Right kidney (tissue), 1 donor: ENCODE measurements at regions not wholly inside any gene's neighbourhood (a gene's known extent, or its start where the extent isn't known, plus 50 kb on each side); places are given as distances from the start of the nearest gene placed in this dataset.

Source experiments
- DNase-seq: peaks from one replicate; pipeline ENCODE4 v3.0.0-alpha.2; 2016

DNA sequence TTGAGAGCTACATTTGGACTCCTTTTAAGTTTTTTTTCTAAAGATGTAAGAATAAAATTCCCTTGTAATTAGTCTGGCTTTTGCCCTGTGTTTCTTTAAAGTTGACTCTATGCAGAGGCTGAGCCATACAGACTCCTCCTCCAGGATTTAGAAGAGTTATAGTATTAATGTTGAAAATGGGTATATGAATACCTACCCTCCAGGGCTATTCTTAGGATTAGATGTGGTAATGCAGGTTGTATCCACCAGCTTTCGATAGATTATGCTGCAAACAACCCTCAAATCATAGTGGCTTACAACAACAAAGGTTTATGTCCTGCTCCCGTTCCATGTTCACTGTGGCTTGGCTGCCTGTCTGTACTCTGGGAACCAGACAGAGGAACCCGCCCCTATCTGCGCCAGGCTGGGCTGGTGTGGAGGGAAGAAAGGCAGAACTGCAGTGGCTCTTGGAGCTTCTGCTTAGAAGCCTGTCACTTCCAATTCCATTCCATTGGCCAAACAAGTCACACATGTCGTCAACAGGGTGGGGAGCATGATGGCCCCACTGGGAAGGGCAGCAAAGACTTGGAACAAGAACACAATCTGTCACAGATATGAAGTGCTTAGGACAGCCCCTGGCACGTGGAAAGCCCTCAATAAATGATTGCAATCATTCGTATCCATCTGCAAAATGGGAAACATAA is 290.8 kb downstream of the FOXO1 start:
- no peak for DNase-seq

DNA sequence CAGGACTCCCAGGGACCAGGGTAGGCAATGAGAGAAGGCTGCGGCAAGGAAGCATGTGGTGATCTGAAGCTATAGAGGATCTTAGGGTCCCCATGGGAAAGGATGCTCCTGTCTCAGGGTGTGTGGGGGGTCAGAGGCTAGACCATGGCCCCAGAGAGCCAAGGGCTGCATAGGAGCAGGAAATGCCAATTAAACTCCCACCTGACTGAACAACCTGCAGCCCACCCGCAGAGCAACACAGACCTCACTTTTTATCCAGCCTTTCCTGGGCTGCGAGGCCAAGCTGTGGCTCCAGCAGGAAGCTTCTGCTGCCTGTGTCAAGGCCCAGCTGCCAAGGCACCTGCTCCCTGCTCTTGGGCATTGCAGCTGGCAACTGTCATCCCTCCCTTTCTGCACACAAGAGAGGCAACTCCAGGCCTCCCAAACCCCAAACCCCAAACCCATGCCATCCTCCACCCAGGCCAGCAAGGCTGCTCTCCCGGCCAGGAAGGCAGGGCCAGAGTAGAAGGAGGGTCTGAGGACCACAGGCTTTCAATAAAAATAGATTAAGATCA is 290.1 kb downstream of the FOXO1 start:
- DNase-seq: no peak

DNA sequence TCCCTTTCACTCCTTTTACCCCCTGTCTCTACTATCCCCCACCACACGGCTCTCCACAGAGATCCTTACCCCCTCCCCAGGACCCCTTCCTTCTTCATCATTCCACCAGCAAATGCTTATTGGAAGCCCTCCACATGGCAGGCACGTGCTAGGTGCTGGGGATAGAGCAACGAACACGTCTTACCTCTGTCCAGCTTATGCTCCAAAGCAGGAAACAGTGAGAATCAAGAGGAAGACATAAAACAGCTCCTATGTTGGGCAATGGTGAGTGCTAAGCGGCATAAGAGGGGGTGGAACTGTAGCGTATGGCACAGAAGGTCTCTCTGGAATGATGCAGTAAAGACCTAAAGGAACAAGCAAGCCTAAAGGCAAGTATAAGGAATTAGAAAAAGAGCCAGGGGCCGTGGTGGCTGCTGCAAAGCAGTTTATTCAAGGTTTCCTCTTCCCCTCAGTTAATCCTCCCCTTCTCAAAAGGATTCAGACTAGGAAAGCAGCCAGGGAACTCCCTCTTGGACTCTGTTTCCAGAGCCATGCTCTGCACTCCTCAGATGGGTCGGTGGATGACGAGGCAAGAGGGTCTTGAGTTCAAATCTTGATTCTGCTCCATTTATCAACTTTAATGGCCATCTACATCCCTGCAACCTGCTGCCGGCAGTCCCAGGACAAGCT is 289.4 kb downstream of the FOXO1 start:
- DNase-seq: no peak

DNA sequence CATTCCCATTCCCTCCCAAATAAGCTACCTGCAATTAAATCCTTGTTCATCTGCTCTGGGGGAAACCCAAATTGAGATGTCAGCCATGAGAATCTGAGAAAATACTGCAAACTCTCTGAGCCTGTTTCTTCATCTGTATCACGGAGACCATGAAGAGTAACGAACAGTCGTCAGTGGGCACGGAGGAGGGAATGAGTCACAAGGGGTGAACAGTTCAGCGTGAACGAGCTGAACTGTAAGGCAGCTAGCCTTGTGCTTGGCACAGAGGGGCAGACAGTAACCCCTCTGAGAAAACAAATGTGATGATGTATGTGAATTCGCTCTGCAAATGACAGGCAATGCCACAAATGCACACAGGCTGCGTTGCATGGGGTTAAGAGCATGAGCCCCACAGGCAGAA is 288.7 kb downstream of the FOXO1 start:
- DNase-seq: no peak

DNA sequence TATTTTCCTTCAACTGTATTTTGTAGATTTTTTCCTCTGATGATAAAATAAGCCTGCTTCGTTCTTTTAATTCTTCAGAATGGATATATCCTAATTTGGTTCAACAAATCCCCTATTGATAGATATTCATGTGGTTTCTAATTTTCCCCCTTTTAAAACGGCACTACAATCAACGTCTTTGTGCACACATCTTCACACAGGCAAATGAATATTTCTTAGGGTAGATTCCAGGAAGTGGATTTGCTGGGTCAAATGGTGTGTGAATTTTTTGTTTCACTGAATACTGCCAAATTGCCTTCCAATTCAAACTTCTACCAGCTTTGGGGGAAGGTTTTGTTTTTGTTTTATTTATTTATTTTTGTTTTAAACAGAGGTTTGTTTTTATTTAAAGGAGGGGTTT is 287.2 kb downstream of the FOXO1 start:
- no peak for DNase-seq

DNA sequence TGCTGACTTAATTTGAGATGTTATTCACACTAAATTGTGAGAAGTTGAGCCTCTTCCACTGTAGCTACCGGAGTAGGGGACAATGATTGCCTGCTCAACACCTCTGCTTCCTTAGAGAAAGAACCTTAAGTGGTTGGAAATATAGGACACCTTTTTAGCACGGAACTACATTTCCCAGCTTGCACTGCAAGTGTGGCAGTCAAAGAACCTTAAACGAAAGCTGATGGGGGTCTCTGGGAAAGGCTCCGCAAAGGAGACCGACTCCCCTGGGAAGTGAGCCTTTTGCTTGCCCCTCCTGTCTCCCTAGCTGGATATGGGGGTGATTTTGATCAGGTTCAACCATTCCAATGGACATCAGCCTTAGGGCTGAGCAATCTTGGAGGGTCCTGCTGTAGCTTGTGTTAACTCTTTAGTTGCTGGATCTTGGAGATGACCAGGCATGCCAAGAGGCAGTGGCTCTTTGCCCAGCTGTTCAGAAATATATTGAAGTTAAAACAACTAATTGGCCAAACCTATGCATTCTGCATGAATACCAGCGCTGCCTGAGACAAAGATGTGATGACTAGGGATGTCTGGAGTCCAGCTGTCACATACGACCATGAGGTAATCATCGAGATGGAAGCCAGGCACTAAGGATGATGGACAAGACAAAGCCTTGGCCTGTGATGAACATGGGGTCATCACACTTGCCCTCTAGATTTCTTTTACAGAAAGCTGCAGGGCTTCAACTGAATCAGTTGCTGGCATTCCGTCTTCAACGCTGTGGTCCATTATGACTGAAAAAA is 286.5 kb downstream of the FOXO1 start:
- no peak for DNase-seq

DNA sequence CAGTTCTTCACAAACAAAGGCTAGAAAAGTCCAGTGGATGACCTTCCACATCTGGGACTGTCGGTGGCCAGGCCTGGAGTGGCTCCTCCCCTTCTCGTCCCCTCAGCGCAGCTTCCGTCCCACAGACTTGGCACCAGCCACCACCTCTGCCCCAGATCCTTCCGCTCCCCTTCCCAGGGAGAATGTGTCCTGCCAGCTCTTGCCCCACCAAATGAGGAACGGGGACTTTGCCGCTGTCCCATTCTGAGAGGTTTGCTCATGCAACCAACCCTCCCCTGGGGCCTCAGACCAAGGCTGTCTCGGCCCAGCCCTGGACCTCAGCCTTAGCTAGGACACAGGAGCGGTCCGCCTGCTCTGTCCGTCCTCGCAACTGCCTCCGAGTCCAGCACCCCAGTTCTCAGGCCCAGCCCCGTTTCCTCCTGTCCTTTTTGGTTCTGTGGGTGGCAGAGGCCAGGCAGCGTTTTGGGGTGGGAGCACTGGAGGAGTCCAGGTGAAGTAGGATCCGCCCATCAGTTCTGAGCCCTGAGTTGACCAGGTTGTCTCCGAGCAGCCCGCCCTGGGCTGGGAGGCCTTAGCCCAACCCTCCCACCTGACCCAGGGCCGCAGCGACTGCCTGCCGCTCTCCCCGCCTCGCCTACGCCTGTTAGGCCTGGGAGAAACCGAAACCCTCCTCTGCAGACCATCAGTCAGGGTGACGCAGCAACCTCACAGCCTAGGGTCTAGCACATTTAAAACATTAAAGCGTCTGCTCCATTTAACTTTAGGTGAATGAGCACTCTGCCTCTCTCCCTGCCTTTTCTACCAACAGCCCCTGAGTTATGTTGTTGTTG is 284.3 kb downstream of the FOXO1 start:
- DNase-seq: no peak

DNA sequence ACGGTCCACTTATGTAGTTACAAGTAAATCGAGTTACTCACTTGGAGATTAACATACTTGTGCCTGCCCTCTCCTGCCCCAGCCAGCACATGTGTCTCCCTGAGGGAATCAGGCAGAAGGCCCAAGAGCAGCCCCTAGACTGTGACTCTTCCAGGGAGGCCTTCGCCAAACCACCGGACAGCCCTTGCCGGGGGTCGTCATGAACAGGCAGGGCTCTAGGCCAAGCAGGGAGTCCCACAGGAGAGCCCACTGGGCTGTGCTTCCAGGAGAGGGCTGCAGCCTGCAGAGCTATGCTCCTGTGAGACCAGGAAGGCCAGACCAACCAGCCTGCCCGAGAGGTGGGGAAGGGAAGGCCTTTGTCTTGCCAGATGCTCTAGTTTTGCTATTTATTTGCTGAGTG is 283.3 kb downstream of the FOXO1 start:
- no peak for DNase-seq

DNA sequence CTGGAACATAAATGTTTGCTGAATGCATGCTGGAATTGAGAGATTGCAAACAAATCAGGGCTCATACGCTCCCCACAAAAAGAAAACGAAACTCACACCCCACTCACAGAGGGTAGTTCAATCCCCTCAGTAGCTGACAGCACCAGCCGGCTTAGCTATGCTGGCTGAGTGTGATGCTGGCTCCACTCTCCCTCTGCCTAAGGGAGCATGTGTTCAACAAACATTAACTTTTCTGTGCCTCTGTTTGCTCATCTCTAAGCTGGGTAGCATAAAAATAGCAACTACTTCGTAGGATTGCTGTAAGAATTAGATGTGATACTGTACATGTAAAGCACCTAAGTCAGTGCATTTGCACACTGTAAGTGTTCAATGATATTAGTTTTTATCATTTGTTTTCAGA is 282.6 kb downstream of the FOXO1 start:
- DNase-seq: no peak

DNA sequence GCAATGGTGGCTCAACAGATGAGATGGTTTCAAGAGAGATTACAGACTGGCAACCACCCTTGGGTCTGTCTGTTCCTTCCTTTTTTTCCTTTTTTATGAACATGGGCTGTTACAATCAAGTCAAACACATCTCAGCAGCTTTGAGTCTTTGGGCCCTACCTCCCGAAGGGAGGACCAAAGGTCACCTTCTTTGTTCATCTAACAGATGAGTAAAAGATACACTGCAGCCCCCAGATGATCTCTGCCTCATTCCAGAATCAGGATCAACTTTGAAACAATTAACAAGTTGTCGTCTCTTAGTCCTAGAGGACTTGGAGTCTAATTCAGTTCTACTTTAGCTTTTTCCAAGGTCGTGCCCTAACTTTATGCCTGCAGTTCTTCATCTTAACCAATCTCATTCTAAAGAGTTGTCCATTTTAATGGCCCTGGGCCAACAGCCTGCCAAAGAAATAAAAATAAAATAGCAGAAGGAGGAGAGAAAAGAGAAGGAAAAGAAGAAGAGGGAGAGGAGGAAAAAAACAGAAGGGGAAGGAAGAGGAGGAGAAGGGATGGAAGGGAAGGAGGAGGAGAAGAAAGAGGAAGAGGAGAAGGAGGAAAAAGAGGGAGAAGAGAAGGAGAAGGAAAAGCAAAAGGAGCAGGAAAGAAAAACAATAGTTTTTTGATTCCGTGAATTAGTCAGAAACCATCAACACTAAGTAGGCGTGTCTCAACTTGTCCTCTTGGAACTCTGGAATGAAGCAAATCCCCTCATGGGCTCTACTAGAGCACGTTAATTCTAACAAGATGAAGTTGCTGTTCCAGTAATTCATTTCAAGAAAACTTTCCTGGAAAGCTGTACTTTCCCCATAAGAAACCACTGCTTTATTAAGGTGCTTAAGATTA is 281.2 kb downstream of the FOXO1 start:
- DNase-seq: no peak

DNA sequence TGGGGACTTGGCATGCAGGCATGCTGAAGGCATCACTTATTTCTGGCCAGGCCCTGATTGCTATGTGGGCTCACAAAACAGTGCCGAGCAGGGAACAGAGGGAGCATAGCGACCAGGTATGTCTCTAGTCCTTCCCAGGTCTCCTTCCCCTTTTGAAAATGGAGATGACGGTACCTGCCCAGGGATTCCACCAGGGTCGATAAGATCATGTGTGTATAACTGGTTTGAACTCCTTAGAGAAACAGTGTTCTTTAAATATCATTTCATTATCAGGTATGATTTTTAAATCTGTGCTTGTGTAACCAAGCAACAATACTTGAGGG is 280.6 kb downstream of the FOXO1 start:
- no peak for DNase-seq

DNA sequence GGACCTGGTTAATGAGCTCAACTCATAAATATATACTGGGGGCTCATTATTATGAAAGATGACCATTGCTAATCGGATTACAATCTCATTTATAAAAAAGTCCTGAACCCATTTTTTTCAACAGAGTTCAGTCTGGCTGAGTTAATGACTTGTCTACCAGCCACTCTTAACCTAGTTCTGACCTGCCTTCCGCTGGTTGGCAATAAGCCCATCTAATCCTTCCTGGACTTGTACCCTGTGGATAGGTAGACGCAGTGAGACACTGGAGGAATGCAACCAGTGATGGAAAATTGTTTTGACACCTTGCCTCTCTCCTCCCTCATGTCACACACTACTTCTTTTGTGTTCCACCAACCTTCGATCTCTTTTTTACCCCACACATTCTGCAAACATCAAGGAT is 279.9 kb downstream of the FOXO1 start:
- DNase-seq: no peak

DNA sequence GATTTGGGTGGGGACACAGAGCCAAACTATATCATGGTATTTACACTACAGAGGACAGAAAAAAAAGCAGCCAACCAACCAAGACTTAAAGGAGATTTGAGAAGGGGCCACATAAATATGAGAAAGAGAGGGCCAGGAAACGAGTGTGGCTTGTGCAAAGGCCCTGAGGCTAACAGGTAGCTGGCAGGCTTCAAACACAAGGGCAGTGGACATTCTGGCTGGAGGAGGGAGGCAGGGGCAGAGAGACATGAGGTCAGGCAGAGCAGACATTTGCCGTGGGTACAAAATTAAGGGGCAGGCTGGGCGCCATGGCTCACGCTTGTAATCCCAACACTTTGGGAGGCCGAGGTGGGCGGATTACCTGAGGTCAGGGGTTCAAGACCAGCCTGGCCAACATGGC is 278.7 kb downstream of the FOXO1 start:
- no peak for DNase-seq

DNA sequence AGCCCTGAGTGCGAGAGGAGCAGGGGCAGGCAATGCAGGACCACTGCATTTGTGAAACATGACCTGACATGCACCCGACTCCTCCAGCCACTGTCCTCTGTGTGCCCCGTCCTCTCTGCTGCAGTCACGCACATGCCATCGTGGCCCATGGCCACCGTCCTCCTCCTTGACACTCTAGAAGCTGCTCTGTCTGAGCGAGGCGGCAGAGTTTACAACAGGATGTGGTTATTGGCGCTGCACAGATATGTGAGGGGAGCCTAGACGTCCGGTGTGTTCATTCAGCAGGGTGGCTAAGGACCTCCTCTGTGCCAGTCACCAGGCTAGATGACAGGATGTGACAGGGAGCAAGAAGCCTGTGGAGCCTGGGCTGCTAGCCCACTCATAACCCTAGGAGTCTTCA is 277.8 kb downstream of the FOXO1 start:
- no peak for DNase-seq

DNA sequence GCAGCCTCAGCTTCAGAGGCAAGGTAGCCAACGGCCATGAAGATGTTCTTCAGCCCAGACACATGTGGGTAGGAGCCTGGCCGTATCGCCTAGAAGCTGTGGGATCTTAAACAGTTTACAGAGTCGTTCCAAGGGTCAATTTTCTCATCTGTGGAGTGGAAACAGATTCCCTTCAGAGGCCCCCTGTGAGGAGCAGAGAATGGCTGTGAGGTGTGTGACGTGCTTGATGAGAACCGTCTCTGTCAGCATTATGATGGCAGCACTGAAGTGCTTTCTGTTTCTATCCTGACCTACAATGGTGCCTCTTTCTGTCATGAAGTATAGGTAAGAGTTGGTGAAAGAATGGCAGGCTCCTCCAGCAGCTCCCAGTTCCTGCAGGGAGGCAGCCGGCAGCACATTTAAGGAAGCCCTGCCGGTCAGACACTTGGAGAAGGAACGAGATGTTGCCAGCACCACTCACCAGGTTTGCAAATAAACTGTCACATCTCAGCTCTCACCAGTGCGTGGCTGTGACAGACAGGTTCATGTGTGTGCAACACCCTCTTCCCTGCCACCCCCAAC is 277.3 kb downstream of the FOXO1 start:
- no peak for DNase-seq

DNA sequence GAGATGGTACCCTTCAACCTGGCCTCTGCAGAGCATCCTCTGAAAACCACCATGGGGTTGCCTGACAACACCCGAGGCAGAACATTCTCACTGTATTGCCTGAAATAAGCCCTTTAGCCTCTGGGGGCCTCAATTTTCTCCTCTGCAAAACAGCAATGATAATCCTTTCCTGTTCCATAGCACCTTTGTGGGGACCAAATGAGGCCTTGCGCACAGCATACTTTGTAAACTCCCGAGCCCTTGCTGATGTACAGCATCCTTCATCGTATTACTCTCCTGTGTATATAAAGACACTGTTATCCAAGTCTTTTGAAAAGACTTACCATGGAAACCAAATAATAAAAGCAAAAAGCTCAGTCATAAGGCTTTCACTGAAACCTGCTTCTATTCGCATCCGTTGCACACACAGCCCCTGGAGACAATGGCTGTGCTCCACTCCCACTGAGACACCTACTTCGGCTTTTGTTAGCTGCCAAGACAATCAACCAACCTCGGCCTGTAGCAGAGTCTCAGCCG is 276.0 kb downstream of the FOXO1 start:
- DNase-seq: no peak

DNA sequence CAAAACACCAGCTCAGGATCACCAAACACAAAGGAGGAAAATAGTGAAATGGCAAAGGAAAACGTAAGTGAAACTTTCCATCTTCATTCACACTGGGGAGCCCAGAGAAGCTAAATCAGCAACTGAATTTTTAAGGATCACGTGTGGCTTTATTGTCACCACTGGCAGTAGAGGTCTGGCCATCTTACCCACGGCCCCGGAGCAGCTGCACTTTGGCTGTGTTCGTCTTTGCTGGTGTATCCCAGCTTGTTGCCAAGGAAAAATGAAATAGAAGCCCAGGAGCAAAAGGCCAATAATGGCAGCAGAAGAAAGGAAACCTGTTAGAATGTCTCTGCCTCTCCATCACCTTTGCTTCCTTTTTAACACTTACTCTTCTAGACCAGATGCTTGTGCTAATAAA is 274.7 kb downstream of the FOXO1 start:
- DNase-seq: no peak

DNA sequence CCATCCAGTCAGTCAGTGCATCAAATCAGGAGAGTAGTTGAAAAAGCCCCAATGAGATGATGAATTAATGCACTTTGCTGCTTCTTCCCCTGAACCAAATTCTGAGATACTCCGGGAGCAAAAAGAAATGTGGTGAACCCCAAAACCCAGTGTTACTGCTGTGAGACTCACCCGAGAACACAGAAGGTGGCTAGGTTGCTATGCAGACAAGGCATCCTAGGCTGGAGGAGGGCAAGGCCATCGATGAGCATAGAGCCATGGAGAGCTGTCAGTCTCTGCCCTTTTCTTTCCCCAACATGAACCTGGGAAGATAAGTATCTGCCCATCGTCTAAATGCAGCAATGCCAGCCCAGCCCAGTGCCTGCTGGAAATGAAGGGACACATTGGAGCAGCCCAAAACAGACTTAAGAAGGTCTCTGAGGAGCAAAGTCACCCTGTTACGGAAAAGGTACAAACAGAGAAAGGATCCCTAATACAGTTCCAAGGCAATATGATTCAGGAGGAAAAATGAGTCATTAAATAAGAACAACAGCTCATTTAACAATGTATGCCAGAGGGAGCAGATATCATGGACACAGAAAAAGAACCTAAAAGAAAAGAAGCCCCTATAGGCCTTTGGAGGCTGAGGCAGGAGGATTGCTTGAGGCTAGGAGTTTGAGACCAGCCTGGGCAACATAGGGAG is 272.0 kb downstream of the FOXO1 start:
- no peak for DNase-seq

DNA sequence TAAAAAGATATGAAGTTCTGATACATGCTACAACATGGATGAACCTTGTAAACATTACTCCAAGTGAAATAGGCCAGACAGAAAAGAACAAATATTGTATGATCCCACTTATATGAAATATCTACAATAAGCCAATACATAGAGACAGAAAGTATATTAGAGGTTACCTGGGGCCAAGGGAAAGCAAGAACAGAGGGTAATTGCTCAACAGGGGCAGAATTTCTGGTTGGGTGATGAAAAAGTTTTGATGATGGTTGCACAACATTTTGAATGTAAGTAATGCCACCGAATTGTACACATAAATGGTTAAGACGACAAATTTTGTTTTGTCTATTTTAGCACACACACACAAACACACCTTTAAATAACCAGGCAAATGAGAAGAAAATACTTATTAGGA is 268.4 kb downstream of the FOXO1 start:
- no peak for DNase-seq

DNA sequence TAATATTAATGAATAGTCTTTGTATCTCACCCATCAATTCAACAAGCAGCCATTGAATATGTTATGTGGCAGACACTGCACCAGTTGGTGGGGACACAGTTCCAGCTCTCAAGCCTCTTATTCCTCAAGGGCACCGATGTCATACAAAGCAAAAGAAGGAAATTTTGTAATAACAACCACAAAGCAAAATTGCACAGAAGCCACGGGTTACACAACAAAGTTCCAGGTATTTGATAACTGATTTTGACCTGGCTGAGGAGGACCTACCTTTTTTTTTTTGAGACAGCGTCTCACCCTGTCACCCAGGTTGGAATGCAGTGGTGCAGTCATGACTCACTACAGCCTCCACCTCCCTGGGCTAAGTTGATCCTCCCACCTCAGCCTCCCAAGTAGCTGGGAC is 266.7 kb downstream of the FOXO1 start:
- DNase-seq: no peak
